ENCODE measurements at regions not wholly inside any gene's neighbourhood (a gene's known extent, or its start where the extent isn't known, plus 50 kb on each side); places are given as distances from the start of the nearest gene placed in this dataset.

DNA sequence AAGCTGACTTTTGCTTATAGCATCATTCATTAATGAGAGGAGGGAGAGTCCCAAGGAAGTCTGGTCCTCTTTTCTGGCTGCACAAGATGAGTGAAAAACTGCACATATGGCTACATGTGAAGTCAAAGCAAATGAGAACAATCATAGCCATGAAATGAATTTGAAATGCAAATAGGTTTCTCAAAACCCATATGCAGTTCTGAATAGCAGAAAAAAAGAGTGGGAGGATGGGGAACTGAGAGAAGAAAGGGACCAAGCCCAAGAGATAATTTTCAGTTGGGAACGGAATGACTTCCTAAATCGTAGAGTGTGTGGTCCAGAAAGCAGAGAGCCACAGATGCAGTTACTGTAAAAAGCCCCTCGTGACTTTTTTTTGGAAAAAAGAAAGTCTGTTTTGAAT is 66.3 kb downstream of the GTPBP8 start:
- Histone ChIP-seq H3K27me3 (no peaks in the 10 kb centered on the region), H3K9me3 (no peaks in the 10 kb centered on the region), H3K36me3 (replicated peaks in 1 of 2; ENCODE audit: insufficient read depth in 1 of 2, low read depth in 2 of 2) (no peaks in the 10 kb centered on the region), H3K27ac (no peak overlapping the region), H3K4me3 (no peak overlapping the region), H3K4me1 (no peaks in the 10 kb centered on the region)
- intact Hi-C loops (cut with DNase I): loop anchor here (5.0 kb wide), 2 partner anchors 75 to 235 kb away; no protein-coding TSS in a partner anchor
- TF ChIP-seq POLR2A (IDR thresholded peaks at IDR 0.05): no peak
- no peak for ATAC-seq
- DNase-seq: no peak
- WGBS, 2 donors: 66 to 78% methylated on average over 3 of the region's 3 CpGs

GRCh38 chr3:113058188-113058587 is 67.4 kb downstream of the GTPBP8 start:
- H3K27ac ChIP-seq: no peak overlapping the region
- no peak overlapping the region for H3K4me3 ChIP-seq
- H3K27me3 ChIP-seq: no peaks in the 10 kb centered on the region
- intact Hi-C loops (cut with DNase I): loop anchor here (5.0 kb wide), 2 partner anchors 74 to 234 kb away; no protein-coding TSS in a partner anchor
- no peaks in the 10 kb centered on the region for H3K4me1 ChIP-seq
- DNase-seq: no peak
- 90 to 100% methylated on average over 3 of the region's 3 CpGs for WGBS, 2 donors
- ATAC-seq: no peak
- TF ChIP-seq, protein P1, sequence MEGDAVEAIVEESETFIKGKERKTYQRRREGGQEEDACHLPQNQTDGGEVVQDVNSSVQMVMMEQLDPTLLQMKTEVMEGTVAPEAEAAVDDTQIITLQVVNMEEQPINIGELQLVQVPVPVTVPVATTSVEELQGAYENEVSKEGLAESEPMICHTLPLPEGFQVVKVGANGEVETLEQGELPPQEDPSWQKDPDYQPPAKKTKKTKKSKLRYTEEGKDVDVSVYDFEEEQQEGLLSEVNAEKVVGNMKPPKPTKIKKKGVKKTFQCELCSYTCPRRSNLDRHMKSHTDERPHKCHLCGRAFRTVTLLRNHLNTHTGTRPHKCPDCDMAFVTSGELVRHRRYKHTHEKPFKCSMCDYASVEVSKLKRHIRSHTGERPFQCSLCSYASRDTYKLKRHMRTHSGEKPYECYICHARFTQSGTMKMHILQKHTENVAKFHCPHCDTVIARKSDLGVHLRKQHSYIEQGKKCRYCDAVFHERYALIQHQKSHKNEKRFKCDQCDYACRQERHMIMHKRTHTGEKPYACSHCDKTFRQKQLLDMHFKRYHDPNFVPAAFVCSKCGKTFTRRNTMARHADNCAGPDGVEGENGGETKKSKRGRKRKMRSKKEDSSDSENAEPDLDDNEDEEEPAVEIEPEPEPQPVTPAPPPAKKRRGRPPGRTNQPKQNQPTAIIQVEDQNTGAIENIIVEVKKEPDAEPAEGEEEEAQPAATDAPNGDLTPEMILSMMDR (IDR thresholded peaks at IDR 0.05): no peak
- TF ChIP-seq POLR2A (IDR thresholded peaks at IDR 0.05): no peak
- H3K36me3 ChIP-seq (replicated peaks in 1 of 2; ENCODE audit: insufficient read depth in 1 of 2, low read depth in 2 of 2): no peaks in the 10 kb centered on the region
- no peaks in the 10 kb centered on the region for H3K9me3 ChIP-seq

DNA sequence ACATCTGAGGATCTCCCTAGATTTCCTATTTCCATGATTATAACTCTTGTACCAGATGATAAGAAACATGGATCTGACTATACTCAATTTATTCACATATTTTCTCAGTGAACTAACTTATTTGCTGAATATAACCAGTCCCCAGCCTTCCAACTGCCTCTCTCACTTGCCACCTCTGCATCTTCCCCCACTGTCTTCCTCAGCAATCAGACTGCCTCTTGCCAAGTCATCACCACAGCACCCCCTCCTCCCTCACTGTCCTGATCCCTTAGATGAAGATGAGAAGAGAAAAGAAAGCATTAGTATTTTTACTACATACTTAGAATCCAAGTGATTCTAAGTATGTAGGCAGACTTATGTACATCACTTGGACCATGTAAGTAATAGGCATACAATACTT is 71.9 kb downstream of the GTPBP8 start:
- intact Hi-C loops (cut with DNase I): no loop called here
- Histone ChIP-seq H3K27ac (no peak overlapping the region), H3K27me3 (no peaks in the 10 kb centered on the region), H3K4me1 (no peaks in the 10 kb centered on the region), H3K36me3 (replicated peaks in 1 of 2; ENCODE audit: insufficient read depth in 1 of 2, low read depth in 2 of 2) (no peaks in the 10 kb centered on the region), H3K9me3 (no peaks in the 10 kb centered on the region), H3K4me3 (no peak overlapping the region)
- DNase-seq (no peak), ATAC-seq (no peak)
- TF ChIP-seq POLR2A (IDR thresholded peaks at IDR 0.05): no peak
- TF ChIP-seq, protein P1 (IDR thresholded peaks at IDR 0.05): no peak

- ATAC-seq (no peak), DNase-seq (no peak)
- Histone ChIP-seq H3K4me1 (no peaks in the 10 kb centered on the region), H3K36me3 (replicated peaks in 1 of 2; ENCODE audit: insufficient read depth in 1 of 2, low read depth in 2 of 2) (no peaks in the 10 kb centered on the region), H3K9me3 (no peaks in the 10 kb centered on the region), H3K27ac (no peak overlapping the region), H3K27me3 (no peaks in the 10 kb centered on the region), H3K4me3 (no peak overlapping the region)
- TF ChIP-seq, protein P1 (IDR thresholded peaks at IDR 0.05): no peak
- no peak for TF ChIP-seq POLR2A (IDR thresholded peaks at IDR 0.05)
- intact Hi-C loops (cut with DNase I): no loop called here
- 58 to 70% methylated on average over 4 of the region's 4 CpGs for WGBS, 2 donors
Measured at GRCh38 chr3:113063126-113063894, 72.5 kb downstream of the GTPBP8 start.

GRCh38 chr3:113064183-113064582 is 73.4 kb downstream of the GTPBP8 start:
- intact Hi-C loops (cut with DNase I): no loop called here
- Histone ChIP-seq H3K27ac (no peak overlapping the region), H3K27me3 (no peaks in the 10 kb centered on the region), H3K36me3 (replicated peaks in 1 of 2; ENCODE audit: insufficient read depth in 1 of 2, low read depth in 2 of 2) (no peaks in the 10 kb centered on the region), H3K9me3 (no peaks in the 10 kb centered on the region), H3K4me3 (no peak overlapping the region), H3K4me1 (no peaks in the 10 kb centered on the region)
- no peak for ATAC-seq
- WGBS, 2 donors: 67 to 78% methylated on average over 1 of the region's 1 CpG
- no peak for TF ChIP-seq POLR2A (IDR thresholded peaks at IDR 0.05)
- TF ChIP-seq, protein P1 (IDR thresholded peaks at IDR 0.05): no peak
- DNase-seq: no peak
